ENCODE measurements at regions not wholly inside any gene's neighbourhood (a gene's known extent, or its start where the extent isn't known, plus 50 kb on each side); places are given as distances from the start of the nearest gene placed in this dataset.
A peak's percentile ranks its signal among the peaks of the same experiment; 100 is the strongest.
"Not testable (repeated sequence)": the region's sequence is repeated elsewhere in the genome, so short reads cannot be mapped to it uniquely, and the experiment has no call there.

- DNase-seq, result not testable (repeated sequence)
These were observed 618.3 kb upstream of the CBLB start for GRCh38 chr3:106486945-106487639.

GRCh38 chr3:106488331-106488730, 619.5 kb upstream of the CBLB start:
- DNase-seq, result no peak

- no peak for DNase-seq
These were observed 623.0 kb upstream of the CBLB start for GRCh38 chr3:106491796-106492195.

GRCh38 chr3:106508331-106508893, 639.6 kb upstream of the CBLB start:
- no peak for DNase-seq

GRCh38 chr3:106510206-106510605, 641.4 kb upstream of the CBLB start:
- DNase-seq, result no peak

- DNase-seq, result no peak
These were observed 644.0 kb upstream of the CBLB start for GRCh38 chr3:106512846-106513245.

GRCh38 chr3:106514431-106514830, 645.6 kb upstream of the CBLB start:
- no peak for DNase-seq

- no peak for DNase-seq
These were observed 649.7 kb upstream of the CBLB start for GRCh38 chr3:106518516-106518915.

- no peak for DNase-seq
These were observed 653.6 kb upstream of the CBLB start for GRCh38 chr3:106522397-106522796.

- no peak for DNase-seq
These were observed 660.1 kb upstream of the CBLB start for GRCh38 chr3:106528932-106529331.

- DNase-seq, result no peak
These were observed 660.9 kb upstream of the CBLB start for GRCh38 chr3:106529738-106530137.

GRCh38 chr3:106530367-106530766, 661.6 kb upstream of the CBLB start:
- DNase-seq, result peak; percentile 24

GRCh38 chr3:106531771-106532329, 663.0 kb upstream of the CBLB start:
- not testable (repeated sequence) for DNase-seq

GRCh38 chr3:106533093-106533787, 664.4 kb upstream of the CBLB start:
- DNase-seq, result no peak

GRCh38 chr3:106533788-106534160, 665.0 kb upstream of the CBLB start:
- DNase-seq, result no peak

- no peak for DNase-seq
These were observed 665.4 kb upstream of the CBLB start for GRCh38 chr3:106534206-106534605.

GRCh38 chr3:106540743-106541142, 671.9 kb upstream of the CBLB start:
- DNase-seq, result no peak

GRCh38 chr3:106542101-106542769, 673.4 kb upstream of the CBLB start:
- DNase-seq, result no peak

- DNase-seq, result no peak
These were observed 683.7 kb upstream of the CBLB start for GRCh38 chr3:106552351-106553043.

GRCh38 chr3:106560451-106560966, 691.7 kb upstream of the CBLB start:
- peak; percentile 59 for DNase-seq

- peak; percentile 10 for DNase-seq
These were observed 697.5 kb upstream of the CBLB start for GRCh38 chr3:106566277-106566676.

- DNase-seq, result no peak
These were observed 701.6 kb upstream of the CBLB start for GRCh38 chr3:106570426-106570825.

- no peak for DNase-seq
These were observed 704.8 kb upstream of the CBLB start for GRCh38 chr3:106573605-106574004.
